ENCODE measurements at regions not wholly inside any gene's neighbourhood (a gene's known extent, or its start where the extent isn't known, plus 50 kb on each side); places are given as distances from the start of the nearest gene placed in this dataset.

DNA sequence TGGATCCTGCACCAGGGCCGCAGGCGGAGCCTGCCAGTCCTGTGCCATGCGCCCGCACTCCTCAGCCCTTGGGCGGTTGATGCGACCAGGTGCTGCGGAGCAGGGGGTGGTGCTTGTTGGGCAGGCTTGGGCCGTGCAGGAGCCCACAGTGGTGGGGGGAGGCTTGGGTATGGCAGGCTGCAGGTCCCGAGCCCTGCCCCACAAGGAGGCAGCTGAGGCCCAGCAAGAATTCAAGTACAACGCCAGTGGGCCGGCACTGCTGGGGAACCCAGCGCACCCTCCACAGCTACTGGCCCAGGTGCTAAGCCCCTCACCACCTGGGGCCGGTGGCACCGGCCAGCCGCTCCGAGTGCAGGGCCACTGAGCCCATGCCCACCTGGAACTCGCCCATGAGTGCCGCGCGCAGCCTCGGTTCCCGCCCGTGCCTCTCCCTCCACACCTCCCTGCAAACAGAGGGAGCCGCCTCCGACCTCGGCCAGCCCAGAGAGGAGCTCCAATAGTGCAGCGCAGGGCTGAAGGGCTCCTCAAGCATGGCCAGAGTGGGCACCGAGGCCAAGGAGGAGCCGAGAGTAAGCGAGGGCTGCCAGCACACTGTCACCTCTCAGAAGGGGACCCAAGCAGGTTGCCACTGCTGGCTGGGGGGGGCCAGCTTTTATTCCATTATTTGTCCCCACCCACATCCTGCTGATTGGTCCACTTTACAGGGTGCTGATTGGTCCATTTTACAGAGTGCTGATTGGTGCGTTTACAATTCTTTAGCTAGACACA is 339.0 kb upstream of the KLF3 start:
- FAIRE-seq (no peak), DNase-seq (ENCODE audit: low read depth) (no peak)
- no peak overlapping the region for H3K4me3 ChIP-seq (ENCODE audit: low read depth, low read length)
- no peaks in the 10 kb centered on the region for H3K36me3 ChIP-seq (ENCODE audit: control insufficient read depth, insufficient read depth, low read length)
- TF ChIP-seq, protein P1, sequence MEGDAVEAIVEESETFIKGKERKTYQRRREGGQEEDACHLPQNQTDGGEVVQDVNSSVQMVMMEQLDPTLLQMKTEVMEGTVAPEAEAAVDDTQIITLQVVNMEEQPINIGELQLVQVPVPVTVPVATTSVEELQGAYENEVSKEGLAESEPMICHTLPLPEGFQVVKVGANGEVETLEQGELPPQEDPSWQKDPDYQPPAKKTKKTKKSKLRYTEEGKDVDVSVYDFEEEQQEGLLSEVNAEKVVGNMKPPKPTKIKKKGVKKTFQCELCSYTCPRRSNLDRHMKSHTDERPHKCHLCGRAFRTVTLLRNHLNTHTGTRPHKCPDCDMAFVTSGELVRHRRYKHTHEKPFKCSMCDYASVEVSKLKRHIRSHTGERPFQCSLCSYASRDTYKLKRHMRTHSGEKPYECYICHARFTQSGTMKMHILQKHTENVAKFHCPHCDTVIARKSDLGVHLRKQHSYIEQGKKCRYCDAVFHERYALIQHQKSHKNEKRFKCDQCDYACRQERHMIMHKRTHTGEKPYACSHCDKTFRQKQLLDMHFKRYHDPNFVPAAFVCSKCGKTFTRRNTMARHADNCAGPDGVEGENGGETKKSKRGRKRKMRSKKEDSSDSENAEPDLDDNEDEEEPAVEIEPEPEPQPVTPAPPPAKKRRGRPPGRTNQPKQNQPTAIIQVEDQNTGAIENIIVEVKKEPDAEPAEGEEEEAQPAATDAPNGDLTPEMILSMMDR (IDR thresholded peaks at IDR 0.05; ENCODE audit: insufficient read depth, low read length, severe bottlenecking) = no peak
- H3K27me3 ChIP-seq (ENCODE audit: control insufficient read depth, insufficient read depth, low read length) = no peaks in the 10 kb centered on the region

DNA sequence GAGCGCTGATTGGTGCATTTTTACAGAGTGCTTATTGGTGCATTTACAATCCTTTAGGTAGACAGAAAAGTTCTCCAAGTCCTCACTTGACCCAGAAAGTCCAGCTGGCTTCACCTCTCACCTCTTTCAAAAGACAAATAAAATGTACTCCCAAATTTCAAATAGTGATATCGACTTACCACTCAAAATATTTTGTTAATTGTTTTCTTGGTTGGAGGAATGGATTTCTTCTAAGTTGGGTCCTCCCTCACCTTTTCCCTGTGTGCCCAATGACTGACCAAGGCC is 338.4 kb upstream of the KLF3 start:
- Histone ChIP-seq H3K36me3 (ENCODE audit: control insufficient read depth, insufficient read depth, low read length) (no peaks in the 10 kb centered on the region), H3K27me3 (ENCODE audit: control insufficient read depth, insufficient read depth, low read length) (no peaks in the 10 kb centered on the region), H3K4me3 (ENCODE audit: low read depth, low read length) (no peak overlapping the region)
- TF ChIP-seq, protein P1 (IDR thresholded peaks at IDR 0.05; ENCODE audit: insufficient read depth, low read length, severe bottlenecking) = no peak
- no peak for FAIRE-seq
- no peak for DNase-seq (ENCODE audit: low read depth)

DNA sequence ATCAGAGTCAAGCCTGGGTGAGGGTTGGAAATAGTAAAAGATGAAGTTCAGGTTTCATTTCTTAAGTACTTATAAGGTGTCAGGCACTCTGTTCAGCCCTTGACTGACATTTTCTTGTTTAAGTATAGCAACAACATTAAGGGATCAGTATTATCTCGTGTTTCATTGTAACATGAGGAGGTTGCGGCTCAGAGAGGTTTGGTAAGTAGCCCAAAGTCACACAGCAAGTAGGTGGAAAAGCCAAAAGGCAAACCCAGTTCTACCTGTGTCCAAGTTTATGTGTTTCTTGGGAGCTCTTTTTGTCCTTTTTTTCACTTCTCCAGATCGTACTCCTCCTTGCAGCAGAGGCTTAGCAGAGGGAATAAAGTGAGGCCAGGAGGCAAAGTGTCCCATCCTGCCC is 337.5 kb upstream of the KLF3 start:
- FAIRE-seq (no peak), DNase-seq (ENCODE audit: low read depth) (no peak)
- Histone ChIP-seq H3K4me3 (ENCODE audit: low read depth, low read length) (no peak overlapping the region), H3K36me3 (ENCODE audit: control insufficient read depth, insufficient read depth, low read length) (no peaks in the 10 kb centered on the region), H3K27me3 (ENCODE audit: control insufficient read depth, insufficient read depth, low read length) (no peaks in the 10 kb centered on the region)
- TF ChIP-seq, protein P1 (IDR thresholded peaks at IDR 0.05; ENCODE audit: insufficient read depth, low read length, severe bottlenecking) = no peak

DNA sequence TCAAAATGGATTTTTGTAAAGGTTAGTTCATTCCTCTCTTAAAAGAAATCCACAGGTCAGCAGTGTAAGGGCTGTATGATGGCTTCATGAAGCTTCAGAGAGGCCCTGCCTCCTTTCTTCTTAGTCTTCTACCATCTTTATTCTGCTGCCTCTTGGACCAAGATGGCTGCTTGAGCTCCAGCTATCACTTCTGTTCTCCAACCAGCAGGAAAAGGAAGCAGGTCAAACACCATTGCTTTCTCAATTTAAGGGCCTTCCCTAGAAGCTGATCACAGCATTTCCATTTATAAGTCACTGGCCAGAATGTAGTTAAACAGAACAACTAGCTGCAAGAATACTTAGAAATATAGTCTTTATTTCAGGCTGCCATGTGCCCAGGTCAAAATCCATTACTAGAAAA is 336.8 kb upstream of the KLF3 start:
- TF ChIP-seq, protein P1 (IDR thresholded peaks at IDR 0.05; ENCODE audit: insufficient read depth, low read length, severe bottlenecking) = no peak
- no peak overlapping the region for H3K4me3 ChIP-seq (ENCODE audit: low read depth, low read length)
- no peaks in the 10 kb centered on the region for H3K36me3 ChIP-seq (ENCODE audit: control insufficient read depth, insufficient read depth, low read length)
- FAIRE-seq (no peak), DNase-seq (ENCODE audit: low read depth) (no peak)
- H3K27me3 ChIP-seq (ENCODE audit: control insufficient read depth, insufficient read depth, low read length) = no peaks in the 10 kb centered on the region

DNA sequence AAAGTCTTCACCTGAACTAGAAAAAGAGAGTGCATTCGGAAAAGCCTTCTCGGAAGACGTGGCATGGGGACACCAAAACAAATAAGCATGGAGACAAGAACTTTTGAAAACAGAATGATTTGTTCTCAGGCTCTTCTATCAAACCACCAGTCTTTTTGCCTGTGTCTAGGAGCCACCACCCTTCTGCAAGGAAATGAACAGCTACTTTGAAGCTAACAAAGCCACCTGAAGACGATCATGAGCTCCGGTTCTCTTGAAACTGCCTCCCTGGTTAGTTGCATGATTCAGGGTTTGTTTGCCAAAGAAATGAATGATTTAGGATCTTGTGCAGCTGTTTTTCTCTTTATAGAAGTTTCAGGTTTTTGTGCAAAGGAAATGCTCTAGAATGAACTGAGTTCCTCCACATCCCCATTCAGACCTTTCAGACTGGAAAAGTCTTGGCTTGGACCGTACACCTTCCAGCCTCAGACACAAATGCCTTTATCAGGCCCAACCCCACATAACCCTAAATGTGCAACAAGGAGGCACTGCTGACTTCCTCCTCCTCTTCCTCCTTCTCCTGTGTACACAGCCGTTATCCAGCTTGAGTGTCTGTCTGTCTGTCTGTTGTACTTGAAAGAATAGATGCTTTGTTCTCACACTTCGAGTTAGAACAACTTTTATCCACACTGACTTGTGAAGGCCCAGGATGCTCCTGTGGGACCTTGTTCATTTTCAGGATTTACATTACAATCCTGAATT is 334.8 kb upstream of the KLF3 start:
- no peaks in the 10 kb centered on the region for H3K27me3 ChIP-seq (ENCODE audit: control insufficient read depth, insufficient read depth, low read length)
- no peaks in the 10 kb centered on the region for H3K36me3 ChIP-seq (ENCODE audit: control insufficient read depth, insufficient read depth, low read length)
- H3K4me3 ChIP-seq (ENCODE audit: low read depth, low read length) = no peak overlapping the region
- FAIRE-seq = no peak
- TF ChIP-seq, protein P1 (IDR thresholded peaks at IDR 0.05; ENCODE audit: insufficient read depth, low read length, severe bottlenecking) = no peak
- DNase-seq (ENCODE audit: low read depth) = no peak
